HG03521 (cell line): ENCODE measurements at regions not wholly inside any gene's neighbourhood (a gene's known extent, or its start where the extent isn't known, plus 50 kb on each side); places are given as distances from the start of the nearest gene placed in this dataset.

Experiments
- ATAC-seq: cut with Tn5 transposase; IDR thresholded peaks from one replicate; pipeline ENCODE4 v1.9.1; 2021; ENCODE audit warnings: mild to moderate bottlenecking, moderate library complexity; ENCODE audit not compliant: unreplicated experiment

DNA sequence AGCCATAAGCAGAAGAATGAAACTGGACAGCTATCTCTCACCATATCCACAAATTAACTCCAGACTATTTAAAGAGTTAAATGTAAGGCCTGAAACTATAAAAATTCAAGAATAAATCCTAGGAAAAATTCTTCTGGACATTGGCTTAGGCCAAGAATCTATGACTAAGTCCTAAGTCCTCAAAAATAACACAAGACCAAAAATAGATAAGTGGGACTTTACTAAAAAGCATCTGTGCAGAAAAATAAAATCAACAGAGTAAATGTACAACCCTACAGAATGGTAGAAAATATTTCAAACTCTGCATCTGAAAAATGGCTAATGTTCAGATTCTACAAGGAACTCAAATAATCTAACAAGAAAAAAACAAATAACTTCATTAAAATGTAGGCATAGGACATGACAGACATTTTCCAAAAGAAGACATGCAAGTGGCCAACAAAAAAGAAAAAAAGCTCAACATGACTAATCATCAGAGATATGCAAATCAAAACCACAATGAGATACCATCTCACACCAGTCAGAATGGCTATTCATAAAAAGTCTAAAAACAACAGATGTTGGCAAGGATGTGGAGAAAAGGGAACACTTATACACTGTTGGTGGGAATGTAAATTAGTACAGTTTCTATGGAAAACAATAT is 61.0 kb upstream of the PPFIA2 start:
- no peak for ATAC-seq

DNA sequence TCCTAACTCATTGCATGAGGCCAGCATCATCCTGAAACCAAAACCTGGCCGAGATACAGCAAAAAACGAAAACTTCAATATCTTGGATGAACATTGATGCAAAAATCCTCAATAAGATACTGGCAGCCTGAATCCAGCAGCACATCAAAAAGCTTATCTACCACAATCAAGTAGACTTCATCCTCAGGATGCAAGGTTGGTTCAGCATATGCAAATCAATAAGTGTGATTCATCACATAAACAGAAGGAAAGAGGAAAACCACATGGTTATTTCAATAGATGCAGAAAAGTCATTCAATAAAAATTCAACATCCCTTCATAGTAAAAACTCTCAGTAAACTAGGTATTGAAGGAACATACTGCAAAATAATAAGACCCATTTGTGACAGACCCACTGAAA is 56.5 kb upstream of the PPFIA2 start:
- no peak for ATAC-seq

DNA sequence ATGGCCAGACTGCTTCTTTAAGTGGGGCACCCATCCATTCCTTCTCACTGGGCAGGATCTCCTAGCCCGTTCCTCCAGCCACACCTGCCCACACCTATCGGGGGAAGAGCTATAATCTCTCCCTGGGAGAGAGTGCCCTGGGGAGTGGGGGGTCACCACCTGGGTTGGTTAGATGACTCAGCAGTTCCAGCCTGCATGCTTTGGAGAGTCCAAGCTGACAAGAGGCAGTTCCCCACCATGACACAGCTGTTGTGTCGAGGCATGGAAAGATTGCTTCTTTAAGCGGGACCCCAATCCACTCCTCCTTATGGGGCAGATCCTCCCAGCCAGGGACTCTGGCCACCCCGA is 52.6 kb upstream of the PPFIA2 start:
- ATAC-seq: no peak

- ATAC-seq: no peak
Measured at GRCh38 chr12:81811061-81811777, 52.1 kb upstream of the PPFIA2 start.

DNA sequence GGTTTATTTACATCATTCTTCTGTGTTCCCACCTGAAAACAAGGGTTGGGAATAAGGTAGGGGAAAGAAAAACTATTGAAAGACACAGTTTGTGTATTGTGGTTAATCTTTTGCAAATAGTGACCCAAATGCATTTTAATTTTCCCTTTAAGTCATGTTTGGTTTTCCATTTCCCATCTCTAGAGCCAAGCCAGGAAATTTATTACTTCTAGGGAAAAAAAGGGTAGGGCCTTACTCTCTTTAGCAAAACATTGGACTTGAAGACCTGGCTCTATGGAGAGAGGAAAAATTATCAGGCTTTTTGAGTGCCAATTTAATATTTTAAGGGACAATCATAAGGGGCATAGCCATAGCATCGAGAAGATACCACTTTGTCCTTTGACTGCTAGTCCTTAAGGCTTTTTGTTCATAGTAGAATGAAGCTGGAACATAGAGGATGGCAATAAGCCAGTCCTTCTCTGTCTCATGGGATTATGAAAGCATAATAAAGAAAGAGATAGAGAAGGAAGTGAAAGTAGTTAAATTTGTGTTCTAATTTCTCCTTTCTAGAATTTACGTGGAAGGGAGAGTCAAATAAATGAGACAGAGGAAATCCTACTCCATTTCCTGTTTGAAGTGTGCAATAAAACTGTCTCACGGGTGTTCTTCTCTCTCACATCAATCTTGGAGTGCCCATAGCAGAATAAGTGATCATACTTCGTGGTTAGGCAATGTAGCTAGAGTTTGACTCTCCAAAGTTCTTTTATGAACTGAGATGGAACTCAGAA is 50.9 kb upstream of the PPFIA2 start:
- no peak for ATAC-seq

GRCh38 chr12:81809113-81809777 is 50.1 kb upstream of the PPFIA2 start:
- no peak for ATAC-seq
